ENCODE measurements at regions not wholly inside any gene's neighbourhood (a gene's known extent, or its start where the extent isn't known, plus 50 kb on each side); places are given as distances from the start of the nearest gene placed in this dataset.

DNA sequence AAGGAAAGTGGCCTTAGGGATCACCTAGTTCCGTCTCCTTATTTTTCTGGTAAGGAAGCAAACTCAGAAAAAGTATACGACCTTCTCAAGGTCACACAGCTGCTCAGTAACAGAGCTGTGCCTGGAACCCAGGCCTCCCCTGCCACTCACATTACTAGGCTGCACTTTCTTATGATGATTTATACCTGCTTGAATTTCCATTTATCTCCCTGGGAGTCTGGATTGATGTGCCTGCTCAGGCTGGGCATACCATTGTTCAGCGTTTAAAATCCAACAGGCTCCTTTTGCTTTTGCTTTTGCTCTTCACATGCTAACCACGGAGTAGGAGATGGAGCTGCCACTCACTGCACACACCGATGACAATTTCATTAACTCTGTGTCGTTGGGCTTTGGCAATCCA is 241.0 kb downstream of the OLFM4 start:
- intact Hi-C loops (cut with DNase I): no loop called here
- Histone ChIP-seq H3K4me1 (no peaks in the 10 kb centered on the region), H3K4me3 (no peak overlapping the region), H3K36me3 (no peaks in the 10 kb centered on the region), H3K9me3 (peaks cover 0 to 13% (median 0%) of the 10 kb centered on the region in 11 donors), H3K27me3 (peaks cover 0 to 3% (median 0%) of the 10 kb centered on the region in 7 donors), H3K27ac (no peak overlapping the region)
- DNase-seq (no peak), ATAC-seq (no peak)
- TF ChIP-seq, protein P1, sequence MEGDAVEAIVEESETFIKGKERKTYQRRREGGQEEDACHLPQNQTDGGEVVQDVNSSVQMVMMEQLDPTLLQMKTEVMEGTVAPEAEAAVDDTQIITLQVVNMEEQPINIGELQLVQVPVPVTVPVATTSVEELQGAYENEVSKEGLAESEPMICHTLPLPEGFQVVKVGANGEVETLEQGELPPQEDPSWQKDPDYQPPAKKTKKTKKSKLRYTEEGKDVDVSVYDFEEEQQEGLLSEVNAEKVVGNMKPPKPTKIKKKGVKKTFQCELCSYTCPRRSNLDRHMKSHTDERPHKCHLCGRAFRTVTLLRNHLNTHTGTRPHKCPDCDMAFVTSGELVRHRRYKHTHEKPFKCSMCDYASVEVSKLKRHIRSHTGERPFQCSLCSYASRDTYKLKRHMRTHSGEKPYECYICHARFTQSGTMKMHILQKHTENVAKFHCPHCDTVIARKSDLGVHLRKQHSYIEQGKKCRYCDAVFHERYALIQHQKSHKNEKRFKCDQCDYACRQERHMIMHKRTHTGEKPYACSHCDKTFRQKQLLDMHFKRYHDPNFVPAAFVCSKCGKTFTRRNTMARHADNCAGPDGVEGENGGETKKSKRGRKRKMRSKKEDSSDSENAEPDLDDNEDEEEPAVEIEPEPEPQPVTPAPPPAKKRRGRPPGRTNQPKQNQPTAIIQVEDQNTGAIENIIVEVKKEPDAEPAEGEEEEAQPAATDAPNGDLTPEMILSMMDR (IDR thresholded peaks at IDR 0.05): no peak
- 70 to 79% methylated on average over 6 of the region's 6 CpGs for WGBS, 2 donors

DNA sequence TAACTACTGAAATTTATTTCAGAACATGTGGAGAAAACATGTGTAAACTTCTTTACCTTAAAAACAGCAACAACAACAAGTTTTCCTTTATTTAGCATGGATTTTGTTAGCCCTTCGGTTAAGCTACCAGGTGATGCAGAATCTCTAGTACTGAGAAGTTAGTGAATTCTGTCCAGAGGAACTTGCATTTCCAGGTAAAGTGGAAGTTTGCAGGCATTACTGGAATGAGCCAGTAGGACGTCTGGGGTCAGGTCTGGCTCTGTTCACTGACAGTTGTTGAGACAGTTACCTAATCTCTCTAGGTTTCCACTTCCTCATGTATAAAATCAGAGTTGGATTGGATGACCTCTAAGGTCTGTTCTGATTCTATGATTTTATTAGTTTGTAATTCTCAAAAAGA is 244.3 kb downstream of the OLFM4 start:
- Histone ChIP-seq H3K4me3 (no peak overlapping the region), H3K27me3 (peaks cover 0 to 3% (median 0%) of the 10 kb centered on the region in 7 donors), H3K4me1 (no peaks in the 10 kb centered on the region), H3K9me3 (peaks cover 0 to 3% (median 0%) of the 10 kb centered on the region in 11 donors), H3K36me3 (no peaks in the 10 kb centered on the region), H3K27ac (no peak overlapping the region)
- TF ChIP-seq, protein P1 (IDR thresholded peaks at IDR 0.05): no peak
- 54 to 59% methylated on average over 2 of the region's 2 CpGs for WGBS, 2 donors
- no peak for ATAC-seq
- intact Hi-C loops (cut with DNase I): no loop called here
- no peak for DNase-seq

DNA sequence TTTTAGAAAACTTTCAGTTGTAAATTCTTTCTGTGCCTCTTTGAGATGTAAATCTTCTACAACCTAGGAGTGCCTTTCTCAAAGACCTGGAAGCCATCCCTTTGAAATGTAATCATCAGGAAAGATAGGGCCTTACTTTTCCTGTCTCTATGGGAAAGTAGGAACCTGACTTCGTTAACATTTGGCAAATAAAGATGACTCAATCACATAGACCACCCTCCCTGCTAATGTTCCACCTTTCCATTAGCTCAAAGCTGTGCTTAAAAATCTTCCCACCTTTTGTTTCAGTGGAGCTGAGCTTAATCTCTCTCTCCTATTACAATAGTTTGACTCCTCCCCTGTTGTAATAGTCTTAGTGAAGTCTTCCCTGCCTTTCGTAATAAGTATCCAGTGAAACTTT is 247.7 kb downstream of the OLFM4 start:
- no peaks in the 10 kb centered on the region for H3K4me1 ChIP-seq

DNA sequence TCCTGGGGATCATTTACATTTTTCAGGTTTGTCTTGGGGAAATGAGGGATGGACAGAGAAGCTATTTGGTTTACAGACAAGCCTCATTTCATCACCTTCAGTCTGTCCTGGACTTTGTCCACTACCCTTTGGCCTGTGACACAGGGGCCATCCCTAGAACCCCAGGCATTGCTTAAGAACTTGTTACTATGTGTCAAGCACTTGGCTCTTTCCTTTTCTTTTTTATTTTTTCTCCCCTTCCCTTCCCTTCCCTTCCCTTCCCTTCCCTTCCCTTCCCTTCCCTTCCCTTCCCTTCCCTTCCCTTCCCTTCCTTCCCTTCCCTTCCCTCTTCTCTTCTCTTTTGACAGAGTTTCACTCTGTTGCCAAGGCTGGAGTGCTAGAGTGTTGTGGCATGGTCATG is 253.1 kb downstream of the OLFM4 start:
- no peak overlapping the region for H3K27ac ChIP-seq
- H3K4me3 ChIP-seq: no peak overlapping the region
- ATAC-seq (no peak), DNase-seq (no peak)
- no peaks in the 10 kb centered on the region for H3K4me1 ChIP-seq
- H3K9me3 ChIP-seq: no peaks in the 10 kb centered on the region
- TF ChIP-seq, protein P1 (IDR thresholded peaks at IDR 0.05): no peak
- H3K36me3 ChIP-seq: no peaks in the 10 kb centered on the region
- intact Hi-C loops (cut with DNase I): no loop called here
- H3K27me3 ChIP-seq: peaks cover 0 to 4% (median 0%) of the 10 kb centered on the region in 7 donors

More for the DNA sequence above, 247.7 kb downstream of the OLFM4 start:
- DNase-seq: no peak
- Histone ChIP-seq H3K27me3 (peaks cover 0 to 3% (median 0%) of the 10 kb centered on the region in 7 donors), H3K27ac (no peak overlapping the region), H3K36me3 (no peaks in the 10 kb centered on the region), H3K9me3 (no peaks in the 10 kb centered on the region), H3K4me3 (no peak overlapping the region)
- TF ChIP-seq, protein P1 (IDR thresholded peaks at IDR 0.05): no peak
- WGBS, 2 donors: 30 to 31% methylated on average over 2 of the region's 2 CpGs
- no peak for ATAC-seq
- intact Hi-C loops (cut with DNase I): no loop called here
